Progenitor cell of endocrine pancreas (in vitro differentiated cells): ENCODE measurements at regions not wholly inside any gene's neighbourhood (a gene's known extent, or its start where the extent isn't known, plus 50 kb on each side); places are given as distances from the start of the nearest gene placed in this dataset.

Source experiments
- DNase-seq: peaks from one replicate; pipeline ENCODE4 v3.0.0; 2021; ENCODE audit warnings: low spot score; ENCODE audit not compliant: unreplicated experiment
- H3K27ac Mint-ChIP-seq: 2 replicates; pipeline ENCODE4 v1.8.0; 2021; ENCODE audit warnings: mild to moderate bottlenecking, moderate library complexity, mixed read lengths
- H3K27me3 Mint-ChIP-seq: 2 replicates; pipeline ENCODE4 v1.8.0; 2021; ENCODE audit warnings: mixed read lengths
- H3K36me3 Mint-ChIP-seq: 2 replicates; pipeline ENCODE4 v1.8.0; 2022; ENCODE audit warnings: mixed read lengths; ENCODE audit not compliant: insufficient read depth
- H3K4me1 Mint-ChIP-seq: 2 replicates; pipeline ENCODE4 v1.8.0; 2021; ENCODE audit warnings: low read depth, mixed read lengths
- H3K4me3 Mint-ChIP-seq: 2 replicates; pipeline ENCODE4 v1.8.0; 2021; ENCODE audit warnings: low read depth, mild to moderate bottlenecking, moderate library complexity, mixed read lengths
- H3K9me3 Mint-ChIP-seq: 2 replicates; pipeline ENCODE4 v1.8.0; 2021; ENCODE audit warnings: low read depth, mixed read lengths
- TF ChIP-seq, protein P1 (sequence below): fragments of 200-600 bp; sonication (generic); IDR thresholded peaks from one replicate; pipeline ENCODE4 v1.5.0; 2021; ENCODE audit warnings: antibody characterized with exemption, mild to moderate bottlenecking; ENCODE audit not compliant: unreplicated experiment

DNA sequence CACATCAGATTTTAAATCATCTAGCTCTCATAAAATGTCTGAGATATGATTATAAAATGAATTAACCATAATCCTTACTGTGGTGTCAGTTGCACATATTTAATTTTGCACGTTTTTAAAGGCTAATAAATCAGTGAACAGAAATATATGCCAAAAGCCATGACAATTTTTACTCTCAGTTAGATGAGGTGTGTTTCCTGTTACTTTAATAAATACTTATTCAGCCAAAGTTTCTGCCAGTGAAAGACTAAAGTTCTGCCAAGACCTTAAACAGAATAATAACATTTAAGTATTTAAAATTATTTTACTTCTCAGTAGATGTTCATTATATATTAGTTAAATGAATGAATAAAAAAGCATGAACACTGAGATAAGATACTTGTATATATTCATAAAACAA, 1150.1 kb downstream of the NAALADL2 start:
- Mint-ChIP-seq H3K36me3 (no peaks in the 10 kb centered on the region), H3K4me1 (peaks cover 2% of the 10 kb centered on the region), H3K27me3 (no peaks in the 10 kb centered on the region), H3K4me3 (no peak overlapping the region), H3K27ac (no peak overlapping the region), H3K9me3 (peaks cover 3% of the 10 kb centered on the region)
- no peak for DNase-seq
- TF ChIP-seq, protein P1, sequence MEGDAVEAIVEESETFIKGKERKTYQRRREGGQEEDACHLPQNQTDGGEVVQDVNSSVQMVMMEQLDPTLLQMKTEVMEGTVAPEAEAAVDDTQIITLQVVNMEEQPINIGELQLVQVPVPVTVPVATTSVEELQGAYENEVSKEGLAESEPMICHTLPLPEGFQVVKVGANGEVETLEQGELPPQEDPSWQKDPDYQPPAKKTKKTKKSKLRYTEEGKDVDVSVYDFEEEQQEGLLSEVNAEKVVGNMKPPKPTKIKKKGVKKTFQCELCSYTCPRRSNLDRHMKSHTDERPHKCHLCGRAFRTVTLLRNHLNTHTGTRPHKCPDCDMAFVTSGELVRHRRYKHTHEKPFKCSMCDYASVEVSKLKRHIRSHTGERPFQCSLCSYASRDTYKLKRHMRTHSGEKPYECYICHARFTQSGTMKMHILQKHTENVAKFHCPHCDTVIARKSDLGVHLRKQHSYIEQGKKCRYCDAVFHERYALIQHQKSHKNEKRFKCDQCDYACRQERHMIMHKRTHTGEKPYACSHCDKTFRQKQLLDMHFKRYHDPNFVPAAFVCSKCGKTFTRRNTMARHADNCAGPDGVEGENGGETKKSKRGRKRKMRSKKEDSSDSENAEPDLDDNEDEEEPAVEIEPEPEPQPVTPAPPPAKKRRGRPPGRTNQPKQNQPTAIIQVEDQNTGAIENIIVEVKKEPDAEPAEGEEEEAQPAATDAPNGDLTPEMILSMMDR: no peak

DNA sequence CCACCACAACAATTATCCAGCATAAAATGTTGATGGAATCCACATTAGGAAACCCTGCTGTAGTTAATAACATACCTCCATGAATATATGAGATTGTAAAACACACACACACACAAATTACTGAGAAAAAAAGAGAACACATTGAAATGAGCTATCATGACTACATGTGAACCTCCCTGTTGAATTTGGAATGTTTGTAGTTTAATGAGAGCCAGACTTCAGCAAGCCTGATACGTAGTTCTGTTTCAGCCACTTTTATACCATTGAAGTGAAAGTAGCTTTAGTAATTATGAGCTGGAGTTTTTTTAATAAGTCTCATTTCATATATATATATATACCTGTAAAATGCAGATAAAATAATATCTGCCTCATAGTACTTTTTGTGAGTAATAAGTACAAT, 1146.4 kb downstream of the NAALADL2 start:
- no peak for DNase-seq
- TF ChIP-seq, protein P1: no peak
- H3K4me3 Mint-ChIP-seq: no peak overlapping the region
- H3K36me3 Mint-ChIP-seq: no peaks in the 10 kb centered on the region
- H3K27me3 Mint-ChIP-seq: no peaks in the 10 kb centered on the region
- H3K9me3 Mint-ChIP-seq: peaks cover 4% of the 10 kb centered on the region
- H3K4me1 Mint-ChIP-seq: peaks cover 2% of the 10 kb centered on the region
- no peak overlapping the region for H3K27ac Mint-ChIP-seq

DNA sequence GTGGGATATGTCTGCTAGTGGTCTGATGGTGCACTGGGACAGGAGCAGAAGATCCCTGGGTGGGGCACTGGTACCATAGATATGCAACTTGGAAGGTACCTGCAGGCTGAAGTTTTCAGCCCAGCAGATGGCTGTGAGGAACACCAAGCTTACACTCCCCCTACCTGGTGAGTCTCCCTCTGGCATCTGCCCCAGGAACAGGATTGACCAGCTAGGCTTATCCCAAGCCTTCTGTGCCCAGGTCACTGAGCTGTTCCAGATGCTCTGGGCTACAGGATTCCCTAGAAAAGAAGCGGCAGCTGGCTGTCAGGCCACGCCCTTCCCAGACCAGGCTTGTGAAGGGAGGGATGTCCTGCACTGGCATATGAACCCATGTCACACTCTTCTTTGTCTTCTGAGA, 1130.0 kb downstream of the NAALADL2 start:
- Mint-ChIP-seq H3K27me3 (no peaks in the 10 kb centered on the region), H3K27ac (no peak overlapping the region), H3K9me3 (peaks cover 24% of the 10 kb centered on the region), H3K36me3 (no peaks in the 10 kb centered on the region), H3K4me1 (peaks cover 1% of the 10 kb centered on the region), H3K4me3 (no peak overlapping the region)
- DNase-seq: no peak
- TF ChIP-seq, protein P1: no peak

DNA sequence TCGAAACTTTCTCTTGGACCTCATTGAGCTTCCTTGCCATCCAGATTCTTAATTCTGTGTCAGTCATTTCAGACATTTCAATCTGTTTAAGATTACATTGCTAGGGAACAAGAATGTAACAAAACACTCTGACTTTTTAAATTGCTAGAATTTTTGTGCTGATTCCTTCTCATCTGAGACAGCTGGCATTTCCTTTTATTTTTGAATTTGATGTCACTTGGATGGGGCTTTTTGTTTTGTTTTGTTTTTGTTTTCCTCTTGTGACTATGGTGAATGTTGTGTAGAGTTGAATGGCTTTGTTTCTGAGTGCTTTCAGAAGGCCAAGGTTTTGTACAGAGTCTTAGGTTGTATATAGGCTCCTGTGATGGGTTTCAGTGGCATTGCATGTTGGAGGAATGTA, 1129.3 kb downstream of the NAALADL2 start:
- no peak for DNase-seq
- TF ChIP-seq, protein P1: no peak
- Mint-ChIP-seq H3K36me3 (no peaks in the 10 kb centered on the region), H3K4me3 (no peak overlapping the region), H3K27me3 (no peaks in the 10 kb centered on the region), H3K4me1 (peaks cover 1% of the 10 kb centered on the region), H3K27ac (no peak overlapping the region), H3K9me3 (peaks cover 26% of the 10 kb centered on the region)

DNA sequence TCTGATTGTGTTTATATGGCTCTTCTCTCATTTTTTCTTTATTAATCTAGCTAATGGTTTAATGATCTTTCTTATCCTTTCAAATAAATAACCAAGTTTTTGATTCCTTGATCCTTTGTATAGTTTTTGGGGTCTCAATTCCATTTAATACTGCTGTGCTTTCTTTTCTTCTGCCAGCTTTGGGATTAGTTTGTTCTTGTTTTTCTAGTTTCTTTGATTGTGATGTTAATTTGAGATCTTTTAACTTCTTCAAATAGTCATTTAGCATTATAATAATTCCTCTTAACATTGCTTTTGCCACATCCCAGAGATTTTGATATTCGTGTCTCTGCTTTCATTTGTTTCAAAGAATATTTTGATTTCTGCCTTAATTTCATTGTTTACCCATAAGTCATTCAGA, 1126.6 kb downstream of the NAALADL2 start:
- peaks cover 2% of the 10 kb centered on the region for H3K4me1 Mint-ChIP-seq
- no peak for DNase-seq
- no peaks in the 10 kb centered on the region for H3K27me3 Mint-ChIP-seq
- H3K4me3 Mint-ChIP-seq: no peak overlapping the region
- H3K9me3 Mint-ChIP-seq: peaks cover 27% of the 10 kb centered on the region
- H3K36me3 Mint-ChIP-seq: no peaks in the 10 kb centered on the region
- TF ChIP-seq, protein P1: no peak
- no peak overlapping the region for H3K27ac Mint-ChIP-seq
